Nucleus accumbens (tissue), 56 donors: ENCODE measurements at regions not wholly inside any gene's neighbourhood (a gene's known extent, or its start where the extent isn't known, plus 50 kb on each side); places are given as distances from the start of the nearest gene placed in this dataset.

Experiments used
- DNase-seq, 56 donors: peaks; one replicate each; lab custom pipeline; 2025; lab: John Stamatoyannopoulos, UW

- no peak for DNase-seq
These were observed 636.9 kb upstream of the BOD1L1 start for GRCh38 chr4:14264437-14264836.

GRCh38 chr4:14265651-14266050, 638.1 kb upstream of the BOD1L1 start:
- no peak for DNase-seq

DNA sequence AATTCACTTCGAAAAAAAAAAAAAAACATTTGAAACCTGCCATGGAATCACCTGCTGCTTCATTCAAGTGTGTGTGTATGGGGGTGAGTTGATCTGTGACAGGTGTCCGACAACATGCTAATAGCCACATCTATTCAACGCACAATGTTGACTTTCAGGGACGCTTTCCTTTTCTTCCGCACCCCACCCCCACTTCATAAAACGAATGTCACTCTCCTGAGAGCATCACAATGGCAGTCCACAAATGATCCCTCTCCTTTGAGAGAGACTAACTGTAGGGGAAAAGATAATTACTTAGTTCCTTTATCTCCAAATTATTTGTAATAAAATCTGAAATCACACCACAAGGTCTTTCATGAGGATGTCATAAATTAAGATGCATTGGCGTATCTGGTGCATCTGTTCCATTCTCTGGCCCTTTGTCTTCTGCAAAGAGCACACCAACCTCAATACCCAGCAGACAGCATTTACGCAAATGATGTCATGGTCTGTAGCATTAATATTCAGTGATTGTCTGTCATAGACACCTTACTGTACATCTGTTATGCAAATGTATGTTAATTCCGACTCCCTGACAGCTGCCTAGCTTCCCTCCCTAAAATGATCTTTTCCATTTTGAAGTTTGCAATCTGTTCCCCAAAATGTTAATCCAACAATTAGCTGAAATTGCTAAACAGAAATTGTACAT, 640.0 kb upstream of the BOD1L1 start:
- DNase-seq = no peak

GRCh38 chr4:14269824-14270223, 642.3 kb upstream of the BOD1L1 start:
- DNase-seq = peak in 12 of 56 donors; percentile 0 to 45 (median 6)

DNA sequence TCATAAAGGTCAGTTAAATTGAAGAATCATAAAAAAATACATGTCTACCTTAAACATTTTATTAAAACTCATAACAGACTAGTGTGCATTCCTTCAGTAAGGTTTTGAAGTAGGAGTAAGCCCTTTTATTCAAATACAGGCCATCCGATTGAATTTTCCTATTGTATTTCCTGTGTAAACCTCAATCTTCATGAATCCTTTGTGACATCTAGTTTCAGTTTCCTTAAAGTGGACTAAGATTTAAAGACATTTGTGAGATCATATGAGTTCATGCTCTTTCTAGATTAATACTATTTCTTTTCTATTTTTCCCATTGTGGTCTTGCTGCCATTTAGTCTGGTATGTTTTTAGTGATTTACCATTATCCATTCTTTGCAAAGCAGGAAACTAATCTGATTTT, 644.7 kb upstream of the BOD1L1 start:
- no peak for DNase-seq

DNA sequence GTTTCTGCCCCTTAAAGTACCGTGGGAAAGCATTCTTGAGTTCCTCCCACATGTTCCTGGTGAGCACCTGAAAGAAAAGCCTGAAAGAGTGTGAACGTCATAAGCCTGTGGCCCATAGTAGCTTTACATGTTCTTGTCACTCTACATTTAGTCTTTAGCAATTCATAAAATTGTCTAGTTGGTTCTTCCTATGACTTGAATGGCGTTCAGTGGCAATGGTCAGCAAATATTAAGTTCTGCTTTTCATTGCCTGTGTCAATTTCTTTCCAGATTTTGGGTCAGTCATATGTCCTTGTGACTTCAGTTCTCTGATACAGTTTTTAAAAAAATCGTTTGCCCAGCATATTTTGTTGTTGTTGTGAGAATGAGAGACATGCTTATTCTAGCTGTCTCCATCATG, 650.0 kb upstream of the BOD1L1 start:
- no peak for DNase-seq

GRCh38 chr4:14280567-14280966, 653.0 kb upstream of the BOD1L1 start:
- DNase-seq = no peak

DNA sequence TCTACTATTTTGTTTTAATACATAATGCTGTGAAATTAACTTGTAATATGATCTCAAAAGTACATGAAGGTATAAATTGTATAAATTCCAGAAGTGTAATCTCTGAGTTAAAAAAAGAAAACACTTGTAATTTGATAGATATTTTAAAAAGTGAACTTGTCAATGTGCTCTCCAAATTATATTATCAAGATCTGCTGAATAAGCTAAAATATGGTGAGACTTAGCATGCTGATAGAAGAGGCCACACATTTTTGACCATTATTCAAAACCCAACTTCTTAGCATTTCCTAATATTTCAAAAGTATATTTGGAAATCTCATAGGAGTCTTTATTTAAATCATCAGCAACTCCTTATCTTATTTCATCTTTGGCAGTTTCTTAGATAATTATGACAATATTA, 657.1 kb upstream of the BOD1L1 start:
- DNase-seq = no peak

- no peak for DNase-seq
These were observed 662.2 kb upstream of the BOD1L1 start for GRCh38 chr4:14289708-14290107.

GRCh38 chr4:14293582-14293981, 666.1 kb upstream of the BOD1L1 start:
- no peak for DNase-seq

DNA sequence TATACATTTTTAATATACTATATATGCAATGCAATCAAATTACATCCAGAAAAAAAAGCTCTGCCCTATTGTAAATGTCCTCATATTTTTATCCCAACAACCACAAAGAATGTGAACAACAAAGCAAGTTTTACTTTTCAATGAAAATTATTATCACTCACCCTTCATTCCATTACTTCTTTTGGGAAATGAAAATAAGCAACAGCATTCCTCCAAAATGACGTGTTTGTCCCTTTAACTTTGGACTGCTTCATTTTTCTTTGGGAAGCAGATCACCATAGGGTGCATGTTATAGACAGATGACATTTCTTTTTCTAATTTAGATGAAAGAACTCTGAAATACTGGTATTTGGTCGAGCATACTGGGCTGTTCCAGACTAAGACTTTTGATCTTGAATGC, 667.1 kb upstream of the BOD1L1 start:
- no peak for DNase-seq

- no peak for DNase-seq
These were observed 671.6 kb upstream of the BOD1L1 start for GRCh38 chr4:14299166-14299565.

DNA sequence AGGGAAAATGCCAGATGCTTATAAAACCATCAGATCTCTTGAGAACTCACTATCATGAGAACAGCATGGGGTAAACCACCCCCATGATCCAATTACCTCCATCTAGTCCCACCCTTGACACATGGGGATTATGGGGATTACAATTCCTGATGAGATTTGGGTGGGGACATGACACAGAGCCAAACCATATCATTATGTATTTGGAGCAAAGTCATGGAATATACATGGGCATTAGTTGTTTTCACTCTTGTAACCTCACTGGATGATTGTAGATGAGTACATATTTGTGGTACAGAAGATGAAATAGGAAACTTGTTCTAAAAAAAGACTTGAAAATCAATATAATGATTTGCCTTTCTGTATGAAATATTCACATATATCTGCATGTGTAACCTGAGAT, 674.5 kb upstream of the BOD1L1 start:
- DNase-seq = no peak

- no peak for DNase-seq
These were observed 676.3 kb upstream of the BOD1L1 start for GRCh38 chr4:14303856-14304255.

DNA sequence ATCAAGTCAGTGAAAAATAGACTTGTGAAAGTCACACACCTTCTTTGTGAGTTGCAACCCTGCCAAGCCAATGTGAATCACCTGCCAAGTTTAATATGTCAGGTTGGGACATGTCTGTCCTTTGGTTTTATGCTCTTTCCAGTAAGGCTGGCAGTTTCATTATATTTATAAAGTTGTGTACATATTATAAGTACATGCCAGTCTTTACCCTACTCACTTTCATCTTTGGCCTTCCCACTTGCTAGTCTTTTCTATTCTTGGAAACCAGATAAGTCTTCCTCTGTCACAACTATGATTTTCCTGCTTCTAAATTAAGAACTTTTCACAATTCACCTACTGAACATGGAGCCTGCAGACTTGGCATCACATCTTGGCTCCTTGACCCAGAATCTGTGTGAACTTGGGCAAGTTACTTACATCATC, 680.7 kb upstream of the BOD1L1 start:
- no peak for DNase-seq

- DNase-seq = no peak
These were observed 681.9 kb upstream of the BOD1L1 start for GRCh38 chr4:14309431-14309830.

DNA sequence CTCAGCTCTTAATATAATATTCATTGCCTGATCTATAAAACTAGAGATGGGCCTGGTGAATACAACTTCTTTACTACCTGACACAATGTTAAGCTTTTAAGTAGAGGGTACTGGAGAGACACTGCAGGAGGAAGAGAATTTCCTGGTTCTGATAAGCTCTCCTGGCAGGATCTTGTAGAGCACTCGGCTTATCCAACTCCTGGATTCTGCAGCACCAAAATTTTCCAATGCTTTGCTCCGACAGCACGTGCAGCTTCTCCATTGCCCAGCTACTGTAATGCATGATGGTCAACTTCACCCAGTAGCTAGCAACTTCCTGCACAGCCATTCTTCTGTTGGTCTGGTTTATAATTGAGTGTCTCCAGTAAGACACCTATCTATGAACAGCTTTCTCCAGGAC, 686.2 kb upstream of the BOD1L1 start:
- DNase-seq = no peak

DNA sequence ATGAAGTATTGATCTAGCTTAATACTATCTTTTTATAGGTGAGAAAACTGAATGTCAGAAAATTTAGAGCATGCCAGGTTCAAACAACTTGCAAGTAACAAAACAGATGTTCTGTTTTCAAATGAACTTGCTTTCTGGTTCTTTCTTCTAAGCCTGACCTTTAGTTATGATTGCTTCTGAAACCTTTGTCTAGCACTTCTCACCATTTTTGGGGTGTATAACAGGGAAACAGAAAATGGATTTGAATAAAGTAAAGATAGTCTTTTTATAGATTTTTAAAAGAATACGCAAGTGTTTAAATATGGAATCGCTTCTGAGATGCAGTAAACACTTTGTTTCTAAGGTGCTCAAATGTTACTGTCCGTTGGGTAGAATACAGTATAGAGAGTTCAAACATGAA, 687.2 kb upstream of the CPEB2 start:
- DNase-seq = no peak

GRCh38 chr4:14317351-14317750, 684.9 kb upstream of the CPEB2 start:
- no peak for DNase-seq

- no peak for DNase-seq
These were observed 683.6 kb upstream of the CPEB2 start for GRCh38 chr4:14318671-14319070.

GRCh38 chr4:14321723-14322122, 680.6 kb upstream of the CPEB2 start:
- DNase-seq = no peak

GRCh38 chr4:14323191-14323590, 679.1 kb upstream of the CPEB2 start:
- no peak for DNase-seq

GRCh38 chr4:14329228-14329627, 673.1 kb upstream of the CPEB2 start:
- DNase-seq = no peak
